GM18508 (cell line): ENCODE measurements at regions not wholly inside any gene's neighbourhood (a gene's known extent, or its start where the extent isn't known, plus 50 kb on each side); places are given as distances from the start of the nearest gene placed in this dataset.

Experiments used
- ATAC-seq: cut with Tn5 transposase; IDR thresholded peaks from one replicate; pipeline ENCODE4 v1.9.1; 2021; ENCODE audit warnings: moderate number of reproducible peaks; ENCODE audit not compliant: insufficient read depth, unreplicated experiment

DNA sequence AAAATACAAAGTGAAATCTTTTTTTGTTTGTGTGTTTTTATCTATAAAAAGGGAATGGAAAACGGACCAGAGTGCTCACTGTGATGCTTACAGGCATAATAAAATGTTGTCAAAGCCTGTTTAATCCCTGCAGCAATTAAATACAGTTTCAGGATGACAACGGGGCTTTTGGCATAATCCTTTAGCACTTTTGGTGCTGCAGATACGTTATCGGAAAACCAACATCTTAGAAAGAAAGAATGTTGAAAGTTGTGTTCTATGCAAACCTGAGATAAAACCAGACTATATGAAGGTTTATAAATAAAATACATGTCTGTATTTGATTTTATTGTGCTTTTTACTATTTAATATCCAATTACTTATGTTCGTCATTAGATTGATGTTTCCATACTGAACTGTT is 307.4 kb upstream of the DAB2 start:
- ATAC-seq: no peak

DNA sequence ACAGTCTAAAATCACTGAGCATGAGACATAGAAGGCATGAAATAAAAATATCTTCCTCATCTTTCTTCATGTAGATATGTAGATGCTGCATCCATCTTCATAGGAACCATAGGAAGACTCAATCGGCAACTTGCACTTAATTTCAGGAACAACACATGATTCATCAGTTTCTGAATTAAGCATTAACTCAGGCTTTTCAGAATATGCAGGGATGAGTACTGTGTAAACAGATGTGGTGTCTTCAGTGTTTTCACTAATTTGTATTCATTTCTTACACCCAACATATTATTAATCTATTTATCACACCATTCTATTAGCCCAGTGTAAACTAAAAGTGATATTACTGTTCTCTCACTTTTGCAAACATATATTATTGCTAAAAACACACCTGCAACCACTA is 305.9 kb upstream of the DAB2 start:
- no peak for ATAC-seq

DNA sequence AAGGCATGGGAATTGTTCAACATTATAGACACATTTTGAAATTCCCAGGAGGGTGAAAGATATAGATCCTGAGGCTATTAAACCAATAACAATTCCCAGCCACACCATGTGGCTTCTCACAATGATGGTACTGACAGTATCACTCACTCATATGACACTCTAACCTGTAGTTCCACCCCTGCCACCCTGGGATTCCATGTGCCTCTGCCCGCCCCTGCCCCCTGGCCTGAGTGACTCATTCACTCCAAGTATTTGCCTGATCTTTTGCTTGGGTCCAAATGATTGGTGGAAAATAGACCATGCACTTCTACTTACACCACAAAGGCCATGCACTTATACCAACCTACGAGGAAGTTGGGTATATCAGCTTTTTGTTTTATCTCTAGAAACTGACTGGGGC is 305.2 kb upstream of the DAB2 start:
- ATAC-seq: no peak

DNA sequence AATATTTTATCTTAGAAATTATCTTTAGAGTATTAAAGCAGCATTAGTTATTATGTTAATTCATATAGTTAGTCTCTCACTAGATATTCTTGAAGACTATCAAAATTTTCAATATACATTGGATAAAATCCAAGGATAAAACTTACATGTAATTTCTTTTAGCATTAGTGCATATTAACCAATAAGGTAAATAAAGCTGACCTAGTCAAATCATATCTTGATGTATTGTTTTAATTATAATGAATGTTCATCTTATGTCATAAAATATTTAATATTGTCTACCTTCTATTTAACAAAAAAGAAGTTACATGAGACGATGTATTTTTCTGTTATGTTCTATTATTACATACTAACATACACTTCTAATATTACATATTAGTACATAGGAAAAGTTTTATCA is 301.7 kb upstream of the DAB2 start:
- ATAC-seq: no peak

DNA sequence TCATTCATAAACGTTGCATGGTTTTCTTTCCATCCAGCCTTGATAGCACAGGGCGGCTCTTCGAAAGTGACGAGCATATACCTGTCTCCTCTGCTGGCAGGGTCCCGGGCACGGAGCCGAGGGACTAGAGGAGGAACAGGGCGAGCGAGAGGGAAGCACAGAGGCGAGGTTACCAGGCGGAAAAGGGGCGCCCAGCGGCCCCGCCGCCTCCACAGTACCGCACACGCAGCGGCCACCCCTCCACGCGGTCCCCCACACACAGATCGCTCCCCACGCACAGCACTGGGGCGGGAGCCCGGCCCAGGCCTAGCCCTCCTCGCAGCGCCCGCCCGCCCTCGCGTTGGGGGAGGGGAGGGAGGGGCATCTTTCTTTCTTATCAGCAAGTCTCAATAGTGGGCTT is 296.6 kb upstream of the DAB2 start:
- ATAC-seq: no peak

DNA sequence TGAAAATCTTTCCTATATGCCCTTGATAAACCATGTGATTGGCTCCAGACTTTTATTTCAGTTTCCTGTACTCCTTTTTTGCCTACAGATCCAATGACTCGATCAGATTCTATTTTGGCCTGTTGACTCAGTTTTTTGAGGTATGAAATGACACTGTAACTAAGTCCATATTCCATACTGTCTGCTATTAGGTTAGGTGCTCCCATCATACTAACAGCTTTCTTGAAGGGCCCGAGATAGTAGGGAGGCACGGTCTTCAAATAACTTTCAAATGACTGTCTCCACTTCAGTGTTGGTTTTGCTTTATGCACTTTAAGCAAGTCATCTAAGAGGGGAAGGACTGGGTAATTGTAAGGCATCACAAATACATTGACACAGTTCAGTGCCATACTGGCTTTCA is 295.4 kb upstream of the DAB2 start:
- ATAC-seq: no peak

DNA sequence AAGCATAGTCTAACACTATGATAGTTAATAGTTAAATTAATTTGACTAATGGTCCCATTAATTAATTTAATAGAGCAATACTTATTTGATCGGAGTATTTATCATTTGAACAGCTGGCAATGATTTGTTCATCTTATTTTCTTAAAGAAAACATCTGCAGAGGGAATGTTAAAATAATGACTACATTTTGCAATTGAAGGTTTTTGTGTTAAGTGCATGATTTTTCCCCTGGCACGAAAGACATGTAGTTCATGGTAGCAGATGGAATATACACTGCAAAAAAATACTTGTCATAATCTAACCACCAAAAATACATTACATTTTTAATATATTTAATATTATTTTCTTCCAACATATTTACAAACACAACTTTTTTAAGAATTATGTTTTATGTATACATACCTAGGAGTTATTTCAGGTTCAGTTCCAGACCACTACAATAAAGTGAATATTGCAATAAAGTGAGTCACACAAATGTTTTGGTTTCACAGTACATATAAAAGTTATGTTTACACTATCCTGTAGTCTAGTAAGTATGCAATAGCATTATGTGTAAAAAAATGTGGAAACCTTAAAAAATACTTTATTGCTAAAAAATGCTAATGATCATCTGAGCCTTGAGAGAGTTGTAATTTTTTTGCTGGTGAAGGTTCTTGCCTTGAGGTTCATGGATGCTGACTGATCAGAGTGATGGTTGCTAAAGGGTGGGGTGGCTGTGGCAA is 292.6 kb upstream of the DAB2 start:
- no peak for ATAC-seq

DNA sequence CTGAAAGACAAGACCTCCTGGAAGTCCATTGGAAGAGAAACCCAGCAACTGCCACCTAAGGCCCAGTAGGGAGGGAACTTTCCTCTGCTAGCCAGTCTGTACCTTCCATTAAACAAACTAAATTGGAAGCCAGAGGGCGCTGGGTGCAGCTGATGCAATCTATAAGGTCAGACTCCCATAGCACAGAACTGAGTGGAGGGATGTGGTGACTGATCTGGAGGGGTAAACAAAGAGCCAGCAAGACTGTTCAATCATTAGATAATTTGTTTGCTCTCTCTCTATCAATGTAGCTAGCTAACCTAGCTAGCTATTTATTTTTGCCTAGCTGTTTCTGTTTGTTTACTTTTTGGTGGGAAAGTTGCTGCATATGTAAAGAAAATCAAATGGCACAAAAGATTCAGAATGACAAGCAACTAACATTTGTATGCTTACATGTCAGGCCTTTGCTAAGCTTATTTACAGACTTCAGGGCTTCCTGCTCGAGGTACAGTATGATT is 291.8 kb upstream of the DAB2 start:
- ATAC-seq: no peak

DNA sequence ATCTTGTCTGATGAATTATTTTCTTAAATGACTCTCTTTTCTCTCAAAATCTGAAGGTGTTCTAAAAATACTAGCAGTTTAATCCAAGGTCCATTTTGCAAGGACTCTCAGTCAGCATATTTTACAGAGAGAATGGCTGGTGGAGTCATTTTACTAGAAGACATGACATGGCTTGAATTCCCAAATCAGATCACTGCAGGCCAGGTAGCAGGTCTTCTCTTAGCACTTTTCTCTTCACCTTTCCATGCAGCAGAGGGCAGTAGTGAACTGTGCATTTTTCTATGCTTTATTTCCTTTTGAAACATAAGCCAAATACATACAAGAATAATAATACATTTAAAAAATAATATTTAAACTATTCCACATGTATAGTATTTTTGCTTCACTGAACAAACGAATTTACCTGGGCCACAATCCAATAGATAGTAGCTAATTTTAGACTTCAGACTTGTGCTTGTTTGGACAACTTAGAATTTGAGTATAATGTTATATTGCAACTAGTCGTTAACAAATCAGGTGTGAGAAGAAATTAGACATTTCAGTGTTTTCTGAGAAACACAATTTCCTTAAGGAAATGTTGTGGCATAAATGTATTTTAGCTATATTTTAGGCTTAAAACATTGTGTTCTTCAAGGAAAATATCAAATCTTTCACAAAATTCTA is 289.4 kb upstream of the DAB2 start:
- ATAC-seq: no peak

DNA sequence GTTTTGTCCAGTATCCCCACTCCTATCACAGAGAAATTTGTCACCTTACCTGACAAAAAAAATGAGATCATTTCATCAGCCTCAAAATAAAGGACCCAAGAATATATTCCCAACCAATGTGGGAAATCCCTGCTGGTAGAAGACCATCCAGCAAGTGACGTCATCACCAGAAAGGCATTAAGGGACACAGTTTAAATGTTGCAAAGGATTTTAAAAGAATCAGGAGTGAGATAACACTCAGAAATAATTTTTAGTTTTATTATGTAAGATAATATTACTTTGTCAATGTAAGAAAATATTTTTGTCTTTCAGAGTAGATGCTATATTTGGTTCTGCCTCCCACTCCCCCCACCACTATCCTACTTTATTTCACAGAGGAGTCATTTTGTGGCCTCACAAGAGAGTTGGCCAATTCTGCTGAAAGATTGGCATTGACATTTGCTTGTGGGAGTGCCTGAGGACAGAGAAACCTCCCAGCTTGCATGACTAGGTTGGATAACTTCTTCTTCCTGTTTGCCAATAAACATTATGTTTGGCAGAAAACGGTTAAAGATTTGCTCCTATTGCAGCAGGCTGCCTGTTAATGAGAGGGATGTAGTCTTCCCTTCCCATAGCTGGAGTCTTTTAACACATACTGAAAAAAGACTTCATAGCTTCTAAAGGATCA is 288.6 kb upstream of the DAB2 start:
- no peak for ATAC-seq

DNA sequence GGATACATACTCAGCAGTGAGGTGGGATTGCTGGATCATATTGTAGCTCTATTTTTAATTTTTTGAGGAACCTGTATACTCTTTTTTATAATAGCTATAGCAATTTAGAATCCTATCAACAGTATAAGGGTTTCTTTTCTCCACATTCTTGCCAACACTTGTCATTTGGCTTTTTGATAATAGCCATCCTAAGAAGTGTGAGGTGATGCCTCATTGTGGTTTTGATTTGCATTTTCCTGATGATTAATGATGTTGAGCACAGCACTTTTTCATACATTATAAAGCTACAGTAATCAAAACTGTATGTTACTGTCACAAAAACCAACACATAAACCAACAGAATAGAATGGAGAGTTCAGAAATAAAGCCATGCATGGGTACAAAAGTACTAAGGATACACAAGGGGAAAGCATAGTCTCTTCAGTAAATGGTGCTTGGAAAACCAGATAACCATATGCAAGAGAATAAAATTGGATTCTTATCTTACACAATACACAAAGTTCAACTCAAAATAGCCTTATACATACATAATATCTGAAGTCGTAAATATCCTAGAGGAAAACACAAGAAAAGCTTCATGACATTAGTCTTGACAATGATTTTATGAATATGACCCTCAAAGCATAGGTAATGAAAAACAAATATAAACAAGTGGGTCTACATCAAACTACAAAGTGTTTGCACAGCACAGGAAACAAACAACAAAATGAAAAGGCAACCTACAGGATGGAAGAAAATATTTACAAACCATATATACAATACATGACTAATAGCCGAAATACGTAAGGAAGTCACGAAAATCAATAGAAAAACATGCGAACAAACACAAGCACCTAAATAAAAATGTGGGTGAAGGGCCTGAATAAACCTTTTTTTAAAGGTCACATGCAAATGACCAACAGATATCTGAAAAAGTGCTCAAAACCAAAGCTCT is 287.8 kb upstream of the DAB2 start:
- no peak for ATAC-seq

DNA sequence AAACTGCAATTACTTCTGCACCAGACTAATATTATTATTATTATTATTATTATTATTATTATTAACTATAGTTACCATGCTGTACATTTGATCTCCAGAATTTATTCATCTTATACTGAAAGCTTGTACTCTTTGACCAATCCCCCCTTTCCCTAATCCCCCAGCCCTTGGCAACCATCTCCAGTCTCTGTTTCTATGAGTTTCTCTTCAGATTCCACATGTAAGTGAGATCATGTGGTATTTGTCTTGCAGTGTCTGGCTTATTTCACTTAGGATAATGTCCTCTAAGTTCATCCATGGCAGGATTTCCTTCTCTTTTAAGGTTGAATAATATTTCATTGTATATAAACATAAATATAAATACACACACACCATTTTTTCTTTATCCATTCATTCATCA is 287.0 kb upstream of the DAB2 start:
- no peak for ATAC-seq

DNA sequence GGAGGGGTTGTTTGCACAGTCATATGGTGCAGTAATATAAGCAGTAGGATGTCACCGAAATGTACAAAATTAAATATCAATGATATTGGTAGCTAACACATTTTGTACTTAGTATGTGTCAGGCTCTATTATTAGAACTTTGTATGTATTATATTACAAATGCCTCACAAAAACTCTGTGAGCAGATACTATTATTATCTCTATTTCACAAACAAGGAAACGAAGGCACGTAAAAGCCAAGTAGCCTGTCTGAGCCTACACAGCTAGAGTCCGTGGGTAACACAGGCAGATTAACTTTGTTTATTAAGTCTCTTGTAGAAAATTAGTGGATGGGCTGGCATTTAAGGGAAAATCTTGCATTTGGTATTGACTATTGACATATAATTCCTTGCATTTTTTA is 284.3 kb upstream of the DAB2 start:
- no peak for ATAC-seq

DNA sequence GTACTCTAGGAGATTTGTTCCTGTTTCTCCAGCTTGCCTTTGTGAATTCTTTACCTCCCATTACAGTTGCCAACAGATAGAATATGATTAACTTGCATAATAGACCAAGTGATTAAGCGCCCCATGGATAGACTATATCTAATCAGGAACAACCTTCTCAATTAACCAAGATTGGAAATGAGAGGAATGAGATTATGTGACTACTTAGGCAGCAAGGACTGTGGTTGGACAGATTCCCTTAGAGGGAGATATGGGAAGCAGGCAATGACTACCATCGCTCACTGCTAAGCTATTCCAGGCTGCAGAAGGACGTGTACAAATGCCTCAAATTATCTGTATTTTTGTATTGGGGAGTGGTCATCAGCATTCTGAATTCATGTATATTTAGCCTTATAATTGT is 278.1 kb upstream of the DAB2 start:
- no peak for ATAC-seq

DNA sequence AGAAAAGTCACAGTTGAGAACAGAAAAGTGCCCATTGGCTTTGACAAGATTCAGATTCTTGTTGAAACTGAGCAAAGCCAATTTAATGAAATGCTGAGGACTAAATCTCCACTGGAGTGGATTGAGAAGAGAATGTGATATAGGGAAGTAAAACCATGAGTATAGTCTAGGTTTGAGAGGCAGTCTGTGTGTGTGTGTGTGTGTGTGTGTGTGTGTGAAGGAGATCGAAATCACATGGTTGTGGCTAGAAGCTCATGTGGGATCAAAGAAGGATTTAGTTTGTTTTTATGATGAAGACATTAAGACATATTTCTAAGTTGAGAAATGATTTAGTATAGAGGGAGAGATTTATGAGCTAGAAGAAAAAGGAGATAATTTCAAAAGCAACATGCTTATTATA is 275.7 kb upstream of the DAB2 start:
- no peak for ATAC-seq

DNA sequence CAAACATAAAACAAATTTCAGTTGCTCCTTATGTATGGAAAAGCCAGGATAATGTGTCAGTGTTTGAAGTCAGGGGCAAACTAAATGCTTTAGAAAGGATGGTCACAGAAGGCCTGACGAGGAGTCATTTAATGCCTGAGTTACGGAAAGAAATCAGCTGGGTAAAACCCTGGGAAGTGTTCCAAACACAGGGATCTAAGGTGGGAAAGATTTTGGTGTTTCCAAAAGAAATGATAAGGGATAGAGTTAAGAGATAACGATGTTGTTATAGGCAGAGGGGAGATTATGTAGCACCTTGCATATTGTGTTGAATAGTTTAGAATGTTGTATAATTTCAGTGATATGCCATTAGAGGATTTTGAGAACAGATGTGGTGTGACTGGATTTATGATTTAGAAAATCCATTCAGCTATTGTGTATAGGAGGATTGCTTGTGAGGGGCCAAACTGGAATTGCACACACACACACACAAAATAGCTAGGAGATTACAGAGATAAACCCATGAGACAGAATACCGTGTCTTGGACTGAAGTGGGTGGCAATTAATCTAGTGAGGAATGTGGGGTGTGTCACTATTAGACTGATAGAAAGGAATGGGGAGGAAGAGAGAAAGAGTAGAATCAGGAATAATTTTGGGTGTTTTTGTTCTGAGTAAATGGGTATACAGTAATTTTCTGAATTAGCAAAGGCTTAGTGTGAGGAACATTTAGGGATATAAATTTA is 274.2 kb upstream of the DAB2 start:
- no peak for ATAC-seq

DNA sequence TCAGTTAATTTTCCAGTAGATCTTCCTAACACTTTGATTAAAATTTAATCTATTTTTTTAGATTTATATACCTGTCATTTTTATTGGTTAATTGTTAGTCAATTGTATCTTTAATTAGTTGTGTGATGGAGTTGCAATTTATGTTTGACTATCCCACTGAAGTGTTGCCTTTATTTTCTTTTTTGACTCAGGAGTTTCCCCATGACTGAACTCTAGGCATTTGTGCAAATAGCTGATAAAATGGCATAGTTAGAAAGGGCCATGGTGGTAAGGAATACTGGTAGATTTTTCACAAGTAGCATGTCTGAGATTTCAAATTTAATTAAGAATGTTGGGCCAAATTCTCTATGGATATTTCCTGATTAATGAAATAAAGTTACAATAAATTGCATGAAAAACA is 273.1 kb upstream of the DAB2 start:
- ATAC-seq: no peak

DNA sequence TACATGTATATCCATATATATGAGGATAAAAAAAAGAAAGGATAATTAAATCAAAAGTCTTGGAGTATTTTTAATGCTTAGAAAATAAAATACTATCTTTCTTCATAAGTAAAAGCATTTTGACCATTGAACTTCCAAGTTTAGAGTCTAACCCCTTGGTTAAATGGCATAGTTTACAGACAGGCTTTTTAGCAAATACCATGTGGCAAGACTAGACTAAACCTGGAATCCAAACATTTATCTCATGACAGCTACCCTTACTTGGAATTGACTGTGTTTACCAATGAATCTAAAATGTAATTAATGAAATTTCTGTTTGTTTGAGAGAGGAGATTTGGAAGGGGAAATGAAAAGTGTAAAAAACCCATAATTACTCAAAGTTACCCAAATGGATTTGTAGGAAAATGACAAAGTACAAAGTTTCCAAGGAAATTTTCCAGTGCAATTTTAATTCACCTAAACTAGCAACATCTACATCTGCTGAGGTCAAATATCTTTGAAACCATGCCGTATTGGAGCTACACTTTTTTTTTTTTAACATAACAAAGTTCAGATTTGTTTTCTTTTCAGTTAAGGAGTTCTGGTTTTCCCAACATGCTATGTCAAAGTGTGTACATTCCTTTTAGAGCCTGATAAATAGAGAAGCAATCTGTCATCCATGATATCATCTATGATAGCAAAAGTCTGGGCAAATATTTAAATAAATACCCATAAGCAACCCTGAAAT is 272.1 kb upstream of the DAB2 start:
- no peak for ATAC-seq

DNA sequence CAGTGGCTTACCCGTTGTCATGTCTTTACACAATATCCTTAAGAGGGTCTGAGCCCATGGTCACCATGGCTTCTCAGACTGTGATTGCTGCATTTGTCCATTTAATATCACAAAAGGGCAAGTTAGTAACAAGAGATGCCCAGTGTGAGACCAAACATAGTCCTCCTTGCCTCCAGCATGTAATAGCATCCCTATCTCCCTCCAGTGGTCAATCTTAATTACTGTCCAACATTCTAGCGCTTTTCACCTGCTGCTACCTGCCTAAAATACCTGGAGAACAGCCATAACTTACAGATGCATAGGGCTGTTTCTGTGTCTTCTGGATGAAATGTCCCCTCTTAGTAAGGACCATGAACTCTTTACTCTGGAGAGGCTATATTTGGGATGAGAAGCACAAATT is 267.2 kb upstream of the DAB2 start:
- ATAC-seq: no peak
